Stimulated activated CD4-positive, alpha-beta T cell treated with anti-CD3 and anti-CD28 coated beads, Interleukin-4, amount 100 ng/mL, for 48 hours (primary cell): ENCODE measurements at regions not wholly inside any gene's neighbourhood (a gene's known extent, or its start where the extent isn't known, plus 50 kb on each side); places are given as distances from the start of the nearest gene placed in this dataset.

ENCODE experiments used
- DNase-seq, 2 donors: peaks; one replicate each; pipeline ENCODE4 v3.0.0-alpha.2; 2020; ENCODE audit warnings: low read depth in 2 of 2

- no peak for DNase-seq
Measured at GRCh38 chr11:79794484-79795393, 353.9 kb upstream of the TENM4 start.

GRCh38 chr11:79794057-79794456 is 353.2 kb upstream of the TENM4 start:
- DNase-seq, result no peak

GRCh38 chr11:79786961-79787360 is 346.1 kb upstream of the TENM4 start:
- DNase-seq, result no peak

DNA sequence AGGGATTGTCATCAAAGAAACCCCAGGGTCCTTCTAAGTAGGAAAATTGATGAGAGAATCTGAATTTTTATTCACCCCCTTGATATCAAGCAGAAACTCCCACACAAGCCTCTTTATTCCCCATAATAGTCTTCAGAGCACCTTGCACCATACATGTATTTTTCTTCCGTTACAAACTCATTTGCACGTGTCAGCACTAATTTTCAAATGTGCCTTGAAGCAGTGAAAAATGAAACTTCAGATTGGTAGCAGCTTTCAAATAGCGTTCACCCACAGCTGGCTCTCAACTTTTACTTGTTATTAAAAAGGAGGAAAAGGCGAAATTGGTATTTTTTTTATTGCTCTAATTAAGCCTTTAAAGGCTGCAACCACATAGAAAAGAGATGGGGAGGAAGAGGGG is 343.0 kb upstream of the TENM4 start:
- DNase-seq, result no peak

GRCh38 chr11:79768343-79768742 is 327.5 kb upstream of the TENM4 start:
- no peak for DNase-seq

DNA sequence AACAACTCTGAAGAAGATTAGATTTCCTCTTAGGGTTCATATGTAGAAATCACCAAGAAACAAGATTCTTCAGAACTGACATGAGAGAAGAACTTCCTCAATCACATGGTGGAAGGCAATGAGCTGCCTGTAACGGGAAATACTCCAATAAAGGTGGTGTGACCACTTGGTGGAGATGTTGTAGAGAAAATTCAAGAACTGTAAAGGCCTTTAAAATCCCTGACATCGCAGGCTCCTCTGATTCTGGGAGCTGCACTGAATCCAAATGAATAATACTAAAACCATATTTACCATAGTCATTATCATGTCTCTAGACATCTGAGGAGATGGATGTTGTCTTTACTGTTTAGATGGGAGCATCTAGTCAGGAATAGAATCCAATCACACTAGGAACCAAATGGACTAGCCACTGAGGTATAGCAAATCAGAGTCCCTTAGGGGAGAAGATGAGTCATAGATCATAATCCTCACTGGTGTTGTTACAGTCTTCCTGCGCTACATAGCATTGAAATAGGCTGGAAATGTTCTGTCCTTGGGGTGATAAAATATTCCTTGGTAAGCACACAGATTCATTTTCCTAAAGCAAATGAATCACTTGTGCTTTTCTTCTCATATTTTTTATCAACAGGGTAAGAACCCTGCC is 321.6 kb upstream of the TENM4 start:
- no peak for DNase-seq

GRCh38 chr11:79758325-79758724 is 317.5 kb upstream of the TENM4 start:
- DNase-seq, result no peak

- no peak for DNase-seq
Measured at GRCh38 chr11:79747406-79747805, 306.6 kb upstream of the TENM4 start.

DNA sequence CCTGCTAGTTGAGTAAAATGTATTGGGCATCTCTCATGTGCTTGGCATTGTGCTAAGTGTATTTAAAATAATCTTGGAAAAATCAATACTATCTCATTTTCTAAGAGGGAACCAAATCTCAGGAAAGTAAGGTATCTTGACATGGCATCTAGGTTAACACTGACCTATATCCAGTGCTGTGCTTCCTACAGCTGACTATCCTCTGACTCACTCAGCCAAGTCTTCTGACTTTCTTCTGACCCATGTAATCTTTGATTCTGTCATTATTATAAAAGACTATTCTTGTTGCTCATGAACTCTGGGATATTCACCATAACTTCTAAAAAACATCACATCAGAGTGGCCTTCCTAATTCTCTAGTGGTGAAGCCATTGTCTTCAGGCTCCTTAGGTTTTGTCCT is 304.1 kb upstream of the TENM4 start:
- no peak for DNase-seq

- no peak for DNase-seq
Measured at GRCh38 chr11:79742176-79742575, 301.3 kb upstream of the TENM4 start.

DNA sequence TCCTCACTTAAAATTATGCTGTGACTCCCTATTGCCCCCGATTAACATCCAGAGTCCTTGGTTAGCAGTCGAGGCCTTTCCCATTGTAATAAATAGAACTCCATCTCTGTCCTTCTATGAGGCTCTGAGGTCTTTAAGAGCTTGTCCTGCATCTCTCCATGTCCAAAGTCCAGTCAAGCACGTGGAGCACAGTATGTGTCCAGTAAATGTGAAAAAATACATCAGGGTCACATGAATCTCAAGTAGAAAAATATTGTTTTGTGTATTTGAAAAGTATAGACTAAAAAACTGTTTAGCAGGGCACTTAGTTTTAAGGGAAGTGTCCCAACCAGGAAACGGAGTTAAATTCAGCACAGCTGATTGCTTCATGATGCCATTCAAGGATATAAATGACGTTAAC is 298.8 kb upstream of the TENM4 start:
- no peak for DNase-seq

DNA sequence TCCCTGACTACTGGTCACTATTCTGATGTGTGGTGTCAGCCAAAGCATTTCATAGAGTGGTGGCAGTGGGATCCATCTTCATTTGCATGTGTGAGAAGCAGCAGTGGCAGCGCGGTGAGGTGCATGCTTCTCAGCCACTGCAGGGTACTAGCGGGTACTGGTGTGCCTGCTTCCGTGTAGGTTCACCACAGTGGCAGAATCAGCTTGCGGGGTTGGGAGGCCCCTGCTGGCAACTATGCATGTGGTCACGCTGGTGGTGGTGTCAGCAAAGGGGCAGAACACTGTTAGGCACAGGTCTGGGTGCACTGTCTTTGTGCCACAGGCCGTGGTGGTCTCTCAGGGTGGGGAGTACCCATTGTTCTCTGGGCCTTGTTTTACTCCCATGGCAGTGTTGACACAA is 286.4 kb upstream of the TENM4 start:
- no peak for DNase-seq

DNA sequence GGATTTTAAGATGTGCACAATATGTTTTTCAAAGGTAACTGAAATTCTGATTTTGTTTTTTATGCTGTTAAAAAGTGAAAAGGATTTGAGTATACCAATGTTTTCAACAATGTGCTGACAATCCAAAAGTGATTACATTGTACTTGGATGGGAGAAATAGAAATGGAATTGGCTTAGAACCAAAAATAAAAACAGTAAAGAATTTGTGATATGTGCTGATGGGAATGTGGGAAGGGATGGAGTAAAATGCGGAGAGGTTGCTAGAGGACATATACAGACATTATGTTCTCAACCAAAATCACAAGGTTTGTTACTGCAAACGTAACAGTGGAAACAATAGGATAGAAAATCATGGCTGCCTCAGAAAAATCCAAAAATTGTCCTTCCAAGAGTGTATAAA is 279.3 kb upstream of the TENM4 start:
- no peak for DNase-seq

DNA sequence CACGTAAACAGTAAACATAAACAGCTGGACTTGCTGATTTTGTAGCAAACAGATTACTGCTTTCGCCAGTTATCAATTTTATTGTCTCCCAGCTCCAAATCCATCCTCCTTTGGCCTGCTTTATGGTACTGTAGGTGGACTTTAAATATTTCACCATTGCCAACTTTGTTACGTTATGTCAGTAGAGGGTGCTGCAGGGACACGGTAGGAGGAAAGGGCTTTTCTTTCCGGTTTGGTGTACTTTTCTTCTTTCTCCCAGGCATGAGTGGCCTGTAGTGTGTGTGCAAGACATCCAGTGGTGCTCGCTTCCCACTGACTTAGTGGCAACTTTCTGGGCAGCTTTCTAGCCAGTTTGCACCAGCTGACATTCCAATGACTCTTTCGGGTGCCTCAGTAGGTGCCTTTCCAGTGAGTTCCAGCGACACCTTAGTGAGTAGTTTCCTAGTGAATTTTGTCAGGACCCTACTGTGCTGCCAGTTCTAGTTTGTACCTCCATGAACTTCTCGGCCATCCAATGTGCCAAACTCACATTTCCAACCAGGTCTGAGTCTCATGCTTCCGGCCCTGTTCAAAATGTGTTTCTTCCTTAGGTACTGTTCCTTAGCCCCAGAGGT is 267.6 kb upstream of the TENM4 start:
- no peak for DNase-seq

DNA sequence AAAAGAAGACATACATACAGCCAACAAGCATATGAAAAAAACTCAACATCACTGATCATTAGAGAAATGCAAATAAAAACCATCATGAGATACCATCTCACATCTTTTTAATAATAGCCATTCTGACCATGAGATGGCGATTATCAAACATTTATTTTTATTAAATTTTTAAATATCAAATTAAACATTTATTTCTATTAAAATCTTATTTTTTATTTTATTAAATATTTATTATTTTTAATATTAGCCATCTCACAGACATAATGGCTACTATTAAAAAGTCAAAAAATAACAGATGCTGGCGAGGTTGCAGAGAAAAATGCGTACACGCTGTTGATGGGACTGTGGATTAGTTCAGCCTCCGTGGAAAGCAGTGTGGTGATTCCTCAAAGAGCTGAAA is 264.8 kb upstream of the TENM4 start:
- DNase-seq, result no peak

DNA sequence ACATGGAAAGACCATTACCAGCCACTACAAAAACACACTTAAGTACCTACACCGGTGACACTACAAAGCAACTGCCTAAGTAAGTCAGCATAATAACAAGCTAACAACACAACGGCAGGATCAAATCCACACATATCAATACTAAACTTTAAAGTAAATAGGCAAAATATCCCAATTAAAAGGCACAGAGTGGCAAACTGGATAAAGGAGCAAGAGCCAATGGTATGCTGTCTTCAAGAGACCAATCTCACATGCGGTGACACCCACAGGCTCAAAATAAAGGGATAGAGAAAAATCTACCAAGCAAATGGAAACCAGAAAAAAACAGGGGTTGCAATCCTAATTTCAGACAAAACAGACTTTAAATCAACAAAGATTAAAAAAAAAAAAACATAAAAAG is 261.5 kb upstream of the TENM4 start:
- no peak for DNase-seq

GRCh38 chr11:79699246-79699645 is 258.4 kb upstream of the TENM4 start:
- DNase-seq, result no peak

DNA sequence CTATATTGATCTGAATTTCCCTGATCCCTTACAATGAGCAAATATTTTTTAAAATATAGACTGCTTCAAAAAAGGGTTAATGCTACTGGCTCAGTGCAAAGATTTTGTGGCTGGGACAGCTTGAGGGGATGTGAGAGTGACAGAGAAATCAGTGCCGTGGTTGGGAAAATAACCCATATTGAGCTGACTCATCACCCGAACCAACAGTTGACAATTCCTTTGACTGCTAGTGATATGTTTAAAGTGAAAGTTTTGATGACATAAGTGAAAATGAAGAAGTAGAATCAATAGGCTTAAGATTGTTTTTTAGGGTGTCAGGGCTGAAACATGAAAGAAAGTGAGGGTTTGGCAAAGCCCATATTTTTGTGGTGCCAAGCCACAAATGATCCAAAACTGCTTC is 257.1 kb upstream of the TENM4 start:
- no peak for DNase-seq

- DNase-seq, result no peak
Measured at GRCh38 chr11:79694368-79694767, 253.5 kb upstream of the TENM4 start.

DNA sequence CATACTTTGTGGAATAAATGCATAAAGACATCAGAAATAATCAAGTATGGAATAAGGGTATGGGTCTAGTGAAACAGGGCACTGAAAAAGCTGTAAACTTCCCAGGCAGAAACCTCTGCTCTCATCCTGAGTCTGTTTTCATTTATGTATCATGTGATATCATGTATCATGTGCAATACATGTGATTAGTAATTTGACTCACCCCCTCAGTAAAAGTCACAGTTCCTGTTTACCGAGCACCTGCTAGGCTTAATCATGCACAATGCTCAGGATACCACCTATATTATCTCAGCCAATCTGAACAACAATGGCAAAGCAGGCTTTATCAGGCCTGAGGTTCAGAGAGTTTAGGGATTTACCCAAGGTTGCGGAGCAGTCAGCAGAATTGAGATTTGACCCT is 250.6 kb upstream of the TENM4 start:
- DNase-seq, result no peak

- DNase-seq, result no peak
Measured at GRCh38 chr11:79686703-79687419, 246.0 kb upstream of the TENM4 start.

DNA sequence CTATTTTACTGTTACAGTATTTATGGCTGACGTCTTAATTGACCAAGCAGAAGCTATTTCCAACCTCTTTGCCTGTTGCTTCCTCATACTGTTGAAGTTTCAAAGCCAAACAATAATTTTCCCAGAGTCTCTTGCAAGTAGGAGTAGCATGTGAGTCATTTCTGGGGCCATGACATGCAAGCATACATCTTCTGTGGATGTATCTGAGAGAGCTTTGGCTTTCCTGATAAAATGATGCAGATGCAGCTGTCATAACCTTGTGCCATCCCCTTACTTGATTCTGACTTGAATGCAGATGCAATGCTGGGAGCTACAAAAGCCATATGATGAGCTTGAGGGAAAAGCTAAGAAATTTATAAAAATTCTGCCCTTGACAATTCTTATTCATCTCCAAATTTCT is 243.1 kb upstream of the TENM4 start:
- DNase-seq, result no peak
